ENCODE measurements at regions not wholly inside any gene's neighbourhood (a gene's known extent, or its start where the extent isn't known, plus 50 kb on each side); places are given as distances from the start of the nearest gene placed in this dataset.

DNA sequence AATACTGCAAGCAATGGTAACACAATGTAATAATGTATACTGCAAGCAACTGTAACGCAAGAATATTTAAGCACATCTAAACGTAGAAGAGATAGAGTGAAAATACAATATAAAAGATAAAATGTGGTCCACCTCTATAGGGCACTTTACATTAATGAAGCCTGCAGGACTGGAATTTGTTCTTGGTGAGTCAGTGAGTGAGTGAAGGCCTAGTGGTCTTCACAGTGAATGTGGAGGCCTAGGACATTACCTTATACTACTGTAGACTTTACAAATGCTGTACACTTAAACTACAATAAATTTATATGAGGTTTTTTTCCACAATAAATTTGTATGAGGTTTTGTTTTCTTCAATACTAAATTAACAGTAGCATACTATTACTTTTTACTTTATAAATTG is 287.4 kb upstream of the SNX7 start:
- DNase-seq: no peak

DNA sequence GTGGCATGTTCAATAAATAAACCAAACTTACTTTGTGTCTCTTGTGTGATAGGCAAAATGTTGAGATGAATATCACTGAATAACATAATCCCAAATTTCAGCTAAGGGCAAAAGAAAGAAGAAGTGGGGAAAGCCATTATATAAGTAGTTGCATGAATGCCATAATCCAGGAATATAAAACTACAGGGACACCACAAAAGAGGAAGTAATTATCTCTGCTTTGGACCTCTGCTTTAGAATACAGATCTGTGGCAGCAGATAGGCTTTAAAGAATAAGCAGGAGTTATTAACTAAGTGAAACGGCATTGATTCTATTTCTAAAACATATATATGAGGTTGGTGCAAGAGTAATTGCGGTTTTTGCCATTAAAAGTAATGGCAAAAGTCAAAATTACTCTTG is 288.5 kb upstream of the SNX7 start:
- no peak for DNase-seq

DNA sequence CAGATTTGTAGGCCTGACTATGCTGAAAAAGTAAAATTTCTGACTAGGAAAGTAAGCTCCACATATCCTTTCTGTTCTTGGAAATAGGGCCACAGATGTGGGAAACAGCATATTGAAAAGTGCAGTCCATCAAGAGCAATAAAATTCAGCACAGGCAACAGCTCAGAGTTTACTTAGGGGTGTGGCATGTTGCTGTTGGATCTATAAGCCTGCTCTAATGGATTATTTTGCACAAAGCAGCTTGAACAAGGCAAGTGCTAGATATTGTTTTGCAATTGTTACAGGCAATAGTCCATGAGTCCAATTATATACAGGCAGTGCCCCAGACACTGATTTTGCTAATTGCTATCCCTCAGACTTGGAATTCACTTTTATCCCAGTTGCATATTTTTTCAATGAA is 289.8 kb upstream of the SNX7 start:
- no peak for DNase-seq

DNA sequence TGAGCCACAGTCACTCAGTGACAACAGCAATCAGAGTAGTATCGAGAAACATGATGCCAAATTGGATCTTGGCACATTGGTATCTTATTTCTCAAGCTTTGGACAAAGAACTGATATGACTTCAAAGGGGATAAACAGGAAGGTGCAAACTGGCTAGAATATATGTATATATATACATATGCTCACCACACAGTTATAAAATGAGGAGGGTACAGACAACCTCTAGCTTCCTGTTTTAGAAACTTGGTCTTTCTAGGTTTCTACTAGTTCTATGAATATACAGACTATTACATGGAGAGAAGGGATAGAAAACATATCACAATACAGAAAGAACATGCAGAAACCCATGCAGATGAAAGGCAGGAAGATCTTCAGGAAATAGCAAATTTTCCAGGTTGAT is 292.1 kb upstream of the SNX7 start:
- DNase-seq: no peak

DNA sequence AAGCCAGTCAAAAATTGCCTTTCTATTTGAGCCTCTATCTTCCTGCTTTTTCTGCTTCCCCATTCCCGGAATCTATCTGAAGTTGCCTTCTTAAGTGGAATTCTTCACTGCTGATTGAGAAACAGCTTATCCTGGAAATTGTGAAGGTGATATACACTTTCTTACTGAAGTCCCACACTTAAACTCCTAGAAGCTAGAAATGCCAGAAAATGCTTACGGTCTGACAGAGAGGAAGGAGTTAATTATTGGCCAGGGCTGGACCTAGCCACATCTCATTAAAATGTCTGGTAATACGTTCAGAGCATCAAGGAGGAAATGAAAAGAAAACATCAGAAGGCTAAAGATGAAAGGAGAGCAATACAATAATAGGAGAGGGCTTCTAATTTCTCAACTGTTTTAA is 292.5 kb upstream of the SNX7 start:
- DNase-seq: no peak

DNA sequence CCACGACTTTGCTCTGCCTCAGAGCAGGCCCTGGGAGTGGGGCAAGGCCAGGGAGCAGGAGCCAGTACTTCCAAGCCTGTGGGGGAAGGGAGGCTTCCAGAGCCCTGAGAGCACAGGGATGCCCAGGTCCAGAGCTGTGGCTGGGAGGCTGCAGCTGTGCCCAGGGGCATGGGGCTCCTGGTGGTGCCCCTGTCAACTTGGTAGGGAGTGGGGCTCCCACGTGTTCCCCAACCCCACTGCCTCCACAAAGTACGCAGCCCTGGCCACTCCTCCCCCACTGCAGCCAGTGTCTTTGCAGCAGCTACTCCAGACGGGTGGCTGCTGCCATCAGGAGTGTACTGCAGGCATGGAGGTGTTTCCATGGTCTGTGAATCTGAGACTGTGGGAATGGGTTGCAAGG is 294.1 kb upstream of the SNX7 start:
- DNase-seq: no peak

DNA sequence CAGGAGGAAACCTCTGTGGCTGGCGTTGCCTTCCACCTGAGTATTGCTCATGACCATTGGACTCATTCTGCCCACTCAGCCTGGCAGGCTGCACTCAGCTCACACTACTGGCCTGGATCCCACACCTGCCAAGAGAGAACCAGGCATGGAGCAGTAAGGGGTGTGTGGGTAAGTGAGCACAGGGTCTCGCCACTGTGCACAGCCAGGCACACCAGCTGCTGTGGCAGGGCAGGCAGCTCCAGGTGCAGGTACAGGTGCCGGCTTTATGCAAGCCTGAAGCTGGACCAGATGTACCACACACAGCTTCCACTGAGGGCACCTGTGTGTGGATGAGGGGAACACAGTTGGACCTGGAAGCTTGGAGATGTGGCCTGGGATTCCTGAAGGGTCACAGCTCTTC is 295.2 kb upstream of the SNX7 start:
- no peak for DNase-seq

DNA sequence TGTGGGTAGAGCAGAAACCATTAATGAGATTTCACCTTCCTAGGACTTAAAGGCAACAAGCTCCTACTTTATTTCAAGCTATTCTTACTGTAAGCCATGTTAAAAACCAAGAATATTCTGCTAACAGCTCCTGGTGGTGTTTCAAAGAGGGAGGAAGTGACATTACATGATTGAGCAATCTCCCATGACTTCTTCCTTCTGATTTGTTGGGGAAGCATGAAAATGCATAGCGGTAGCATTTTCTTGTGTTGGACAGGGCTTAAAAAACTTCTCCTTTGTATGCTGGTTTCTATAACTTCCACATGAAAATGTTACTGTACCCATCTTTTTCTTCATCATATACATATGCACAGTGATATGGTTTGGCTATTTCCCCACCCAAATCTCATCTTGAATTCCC is 297.0 kb upstream of the SNX7 start:
- DNase-seq: no peak

DNA sequence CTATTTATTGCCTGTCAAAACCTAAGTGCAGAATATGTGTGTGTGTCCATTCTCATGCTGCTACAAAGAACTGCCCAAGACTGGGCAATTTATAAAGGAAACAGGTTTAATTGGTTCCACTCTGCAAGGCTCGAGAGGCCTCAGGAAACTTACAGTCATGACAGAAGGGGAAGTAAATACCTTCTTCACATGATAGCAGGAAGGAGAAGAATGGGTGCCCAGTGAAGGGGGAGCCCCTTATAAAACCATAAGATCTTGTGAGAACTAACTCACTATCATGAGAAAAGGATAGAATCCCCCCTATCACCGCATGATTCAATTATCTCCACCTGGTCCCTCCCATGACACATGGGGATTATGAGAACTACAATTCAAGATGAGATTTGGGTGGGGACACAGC is 300.7 kb upstream of the SNX7 start:
- no peak for DNase-seq

DNA sequence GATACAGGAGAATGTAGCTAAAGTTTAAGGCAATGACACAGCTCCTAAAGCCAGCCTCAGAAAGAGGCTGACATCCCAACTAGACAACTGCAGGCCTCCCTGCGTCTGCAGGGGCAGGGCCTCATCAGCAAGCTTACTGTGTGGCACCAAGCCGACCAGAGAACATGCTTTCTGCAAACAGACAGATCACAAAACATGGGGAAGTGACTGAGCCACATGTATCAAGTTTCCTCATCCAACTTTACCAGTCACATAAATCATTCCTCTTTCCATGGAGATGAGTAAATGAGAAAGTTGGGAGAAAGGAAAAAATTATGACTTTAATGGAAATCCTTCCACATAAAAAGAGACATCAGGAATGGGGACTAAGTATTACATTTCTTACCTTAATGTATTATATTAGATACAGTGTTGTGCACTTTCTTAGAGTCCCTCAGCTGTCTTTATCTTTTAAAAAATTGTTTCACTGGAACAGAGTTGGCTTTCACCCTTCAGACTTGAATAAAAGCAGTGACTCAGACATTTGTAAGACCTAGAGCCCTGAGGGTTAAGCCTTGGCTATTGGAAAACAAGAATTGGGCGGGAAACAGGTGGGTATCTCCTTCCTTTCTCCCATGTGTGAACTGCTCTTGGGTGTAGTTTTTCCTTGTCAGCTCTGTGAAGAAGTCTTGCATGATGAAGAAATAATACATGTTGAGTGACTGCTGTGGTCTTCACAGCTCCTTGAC is 305.7 kb upstream of the SNX7 start:
- no peak for DNase-seq

DNA sequence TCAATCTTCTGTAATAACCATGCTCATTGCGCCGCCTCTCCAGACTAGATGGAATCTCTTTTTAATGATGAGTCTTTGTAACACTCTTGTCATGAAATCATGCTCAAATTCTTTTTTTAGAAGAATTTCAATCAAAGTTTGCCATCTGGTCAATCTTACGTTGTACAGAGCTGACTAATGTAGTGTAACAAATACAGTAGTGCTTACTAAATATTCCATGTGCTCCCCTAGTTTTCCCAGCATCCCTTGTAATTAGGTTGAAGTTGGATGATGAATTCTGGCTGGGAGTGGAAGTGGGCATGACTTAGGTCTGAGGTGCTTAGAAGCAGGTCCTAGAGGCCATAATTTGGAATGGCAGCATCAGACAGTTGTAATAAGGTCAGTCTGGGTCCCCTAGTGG is 309.1 kb upstream of the SNX7 start:
- no peak for DNase-seq

DNA sequence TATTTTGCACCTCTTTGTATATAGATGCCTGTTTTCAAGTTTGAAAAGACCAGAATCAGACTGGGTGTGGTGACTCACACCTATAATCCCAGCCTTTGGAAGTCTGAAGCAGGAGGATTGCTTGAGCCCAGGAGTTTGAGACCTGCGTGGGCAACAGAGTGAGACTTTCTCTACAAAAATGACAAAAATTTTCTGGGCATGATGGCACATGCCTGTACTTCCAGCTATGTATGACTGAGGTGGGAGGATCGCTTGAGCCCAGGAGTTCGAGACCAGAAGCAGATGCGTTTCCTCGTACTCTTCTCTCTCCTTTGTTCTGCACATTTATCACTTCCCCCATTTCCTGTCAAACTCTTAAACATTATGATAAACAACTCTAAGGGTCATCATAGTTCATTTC is 310.0 kb upstream of the SNX7 start:
- DNase-seq: no peak

DNA sequence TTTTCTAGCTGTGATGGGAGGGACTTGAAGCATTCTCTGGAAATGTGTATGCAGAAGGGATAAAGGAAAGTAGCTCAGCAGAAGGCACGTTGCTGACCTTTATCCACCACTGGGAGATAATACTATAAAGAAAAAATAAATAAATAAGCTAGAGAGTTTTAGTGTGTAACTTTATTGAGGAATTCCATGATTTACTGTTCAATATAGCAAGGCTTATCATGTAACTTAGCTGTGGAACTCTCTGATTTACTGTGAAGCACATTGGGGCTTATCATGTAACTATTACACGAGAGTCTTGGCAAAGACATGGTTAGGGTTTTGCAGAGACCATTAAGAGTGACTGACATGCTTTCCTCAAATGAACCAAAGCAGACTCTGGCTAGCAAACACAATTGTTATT is 316.1 kb upstream of the SNX7 start:
- no peak for DNase-seq

DNA sequence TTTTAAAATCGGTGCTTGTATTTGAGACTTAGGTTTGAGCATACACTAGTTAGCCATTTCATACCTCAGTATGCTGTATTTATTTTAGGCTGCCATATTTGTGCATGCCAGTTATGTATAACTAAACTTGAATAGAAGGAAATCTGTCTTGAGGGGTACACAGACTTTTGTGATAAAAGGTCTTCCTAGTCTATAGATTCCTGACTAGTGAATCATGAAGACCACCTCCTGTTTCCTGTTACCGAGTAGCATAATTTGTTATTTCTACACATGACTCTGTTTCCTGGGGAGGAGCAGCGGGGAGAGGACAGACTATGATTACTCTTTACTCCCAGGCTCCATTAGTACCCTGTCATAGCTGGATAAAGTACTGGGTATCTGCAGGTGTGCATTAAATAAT is 316.8 kb upstream of the SNX7 start:
- no peak for DNase-seq

DNA sequence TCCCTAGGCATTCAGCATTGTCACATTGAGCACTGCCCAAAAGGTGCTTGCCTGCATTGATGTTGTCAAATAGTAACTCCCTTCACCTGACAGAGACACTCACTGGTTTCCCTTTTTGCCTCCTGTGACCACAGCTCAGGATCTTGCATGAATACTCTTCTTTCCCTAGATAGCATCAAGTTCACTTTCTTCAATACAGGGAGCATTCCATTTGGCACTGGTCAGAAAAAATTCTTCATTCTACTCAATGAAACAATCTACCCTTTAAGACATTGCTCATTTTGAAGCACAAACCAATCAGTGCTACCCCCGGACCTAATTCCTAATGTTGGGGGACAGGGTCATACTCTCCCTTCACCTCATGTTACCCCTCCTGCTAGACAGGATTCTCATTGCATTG is 319.0 kb upstream of the SNX7 start:
- no peak for DNase-seq

DNA sequence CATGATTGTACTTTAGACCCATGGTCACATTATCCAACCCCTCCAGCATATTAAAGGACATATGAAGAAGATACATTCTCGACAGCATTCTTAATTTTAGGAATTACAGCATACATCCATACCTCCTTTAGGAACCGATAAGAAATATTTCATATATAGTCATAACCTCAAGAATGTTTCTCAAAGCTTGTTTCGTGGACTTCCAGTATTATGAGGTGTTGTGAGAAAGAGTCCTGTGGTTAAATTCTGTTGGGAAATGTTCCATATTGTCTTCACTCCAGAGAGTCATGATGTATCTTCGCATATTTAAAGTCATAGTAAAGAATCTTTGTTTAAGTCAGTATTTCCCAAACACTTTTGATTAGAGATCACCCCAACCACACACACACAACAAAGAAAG is 321.0 kb upstream of the SNX7 start:
- no peak for DNase-seq

DNA sequence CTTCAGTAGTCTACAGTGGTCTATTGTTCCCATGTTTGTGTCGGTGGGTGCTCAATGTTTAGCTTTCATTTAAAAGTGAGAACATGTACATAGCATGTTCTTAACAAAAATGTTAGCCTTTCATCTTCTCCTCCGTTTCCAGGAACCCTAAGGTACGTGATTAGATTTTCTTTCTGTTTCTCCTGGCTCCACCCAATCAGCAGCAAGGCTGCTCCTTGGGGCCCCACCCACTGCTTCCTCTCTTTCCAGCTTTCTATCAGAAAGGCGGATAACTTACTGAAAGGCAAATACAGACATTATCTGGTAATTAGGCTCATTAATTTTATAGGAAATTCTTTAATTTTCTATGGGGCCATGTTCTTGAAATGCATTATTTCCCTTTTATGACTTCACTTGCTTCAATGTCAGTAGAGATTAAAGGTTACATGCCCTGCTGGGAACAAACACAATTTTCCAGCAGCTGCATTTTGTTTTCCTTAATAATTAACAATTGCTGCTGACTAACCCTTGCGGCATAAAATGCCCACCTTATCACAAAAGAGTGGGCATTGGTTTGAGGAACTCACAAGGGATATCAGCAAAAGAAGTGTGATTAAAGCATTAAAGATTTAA is 324.9 kb upstream of the SNX7 start:
- no peak for DNase-seq

DNA sequence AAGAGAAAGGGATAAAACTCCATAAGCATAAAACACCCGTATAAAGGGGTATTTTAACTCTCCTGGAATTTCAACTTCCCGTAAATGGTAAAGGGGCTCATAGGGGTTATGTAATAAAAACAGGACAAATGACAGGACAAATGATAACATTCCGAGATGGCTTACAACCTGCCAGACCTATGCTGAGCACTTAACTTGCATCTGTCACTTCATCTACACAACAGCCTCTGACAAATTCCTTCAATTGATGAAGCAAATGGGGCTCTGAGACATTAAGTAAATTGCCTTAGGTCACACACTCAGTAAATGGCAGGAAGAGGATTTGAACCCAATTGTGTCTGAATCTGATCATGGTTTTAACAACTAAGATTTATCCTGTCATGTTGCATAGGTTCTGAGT is 327.6 kb upstream of the SNX7 start:
- no peak for DNase-seq

DNA sequence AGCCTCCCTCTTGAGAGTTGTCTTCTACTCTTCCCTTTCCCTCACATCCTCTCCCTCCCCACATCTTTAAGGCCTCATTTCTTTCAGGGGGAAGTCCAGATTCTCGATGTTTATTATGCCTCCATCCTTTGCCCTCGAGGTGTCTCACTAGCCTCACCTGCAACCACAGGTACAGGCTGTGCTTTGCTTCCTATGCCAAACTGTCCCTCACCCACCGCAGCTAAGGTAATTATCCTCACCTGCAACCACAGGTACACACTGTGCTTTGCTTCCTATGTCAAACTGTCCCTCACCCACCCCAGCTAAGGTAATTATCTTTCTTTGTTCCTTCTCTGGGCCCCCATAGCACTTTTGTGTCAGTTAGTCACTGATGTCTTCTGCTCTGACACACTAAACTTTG is 328.1 kb upstream of the SNX7 start:
- no peak for DNase-seq

DNA sequence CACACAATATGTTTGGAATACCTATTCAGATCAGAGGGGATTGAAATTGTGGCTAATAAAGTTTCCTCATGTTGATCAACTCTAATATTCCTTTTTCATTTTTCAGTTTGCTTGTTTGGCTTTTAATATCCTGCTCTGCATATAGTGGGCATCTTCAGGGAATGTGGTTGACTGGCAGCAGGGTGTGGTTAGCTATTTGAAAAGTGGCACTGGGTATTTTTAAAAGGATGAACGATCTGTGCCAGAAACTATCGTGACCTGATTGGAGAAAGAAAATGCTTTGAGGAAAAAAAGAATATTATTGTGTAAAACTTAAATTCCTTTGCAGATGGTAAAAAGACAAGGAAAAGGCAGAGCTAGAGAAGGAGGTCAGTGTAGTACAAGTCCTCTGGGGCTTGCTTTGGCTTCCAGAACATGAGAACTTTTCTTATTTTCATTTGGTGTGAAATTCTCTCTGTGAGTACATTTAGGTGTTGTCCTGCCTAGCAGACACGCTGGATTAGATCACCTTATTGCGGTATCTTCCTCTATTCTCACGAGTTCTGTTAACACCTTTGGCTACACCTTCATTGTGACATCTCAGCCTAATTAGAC is 329.7 kb upstream of the SNX7 start:
- DNase-seq: no peak

DNA sequence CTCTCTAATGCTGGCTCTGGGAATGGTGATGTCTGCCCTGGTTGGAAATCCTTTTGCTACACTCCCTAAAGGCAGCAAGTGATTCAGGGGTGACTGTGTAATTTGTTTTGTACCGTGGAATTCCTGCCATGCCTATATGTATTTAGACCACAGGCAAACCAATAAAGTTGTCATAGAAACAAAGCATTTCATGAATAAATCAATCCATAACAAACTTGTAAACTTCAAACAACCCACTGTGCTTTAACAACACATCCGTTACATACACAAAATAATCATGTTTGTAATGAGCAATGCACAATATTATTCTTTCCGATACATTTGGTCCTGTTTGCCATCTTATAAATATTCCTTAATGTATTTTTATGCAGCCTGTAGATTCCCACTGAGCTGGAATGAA is 330.3 kb upstream of the SNX7 start:
- no peak for DNase-seq

DNA sequence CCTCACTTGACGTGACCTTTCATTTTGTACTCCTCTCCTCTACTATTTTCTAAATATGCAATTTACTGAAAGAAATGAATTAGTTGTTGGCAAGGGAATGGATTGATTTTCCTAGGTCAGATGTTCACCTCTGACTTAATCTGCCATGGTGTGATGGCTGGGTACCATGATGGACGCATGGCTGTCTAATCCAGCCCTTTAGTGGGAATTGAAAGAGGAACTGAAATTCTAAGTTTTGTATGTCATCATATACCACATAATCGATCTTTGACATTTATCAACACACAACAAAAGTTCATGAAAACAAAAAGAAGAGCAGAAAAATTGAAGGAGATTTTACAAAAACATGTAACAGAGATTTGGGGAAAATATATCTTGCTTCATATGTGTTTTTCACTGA is 331.3 kb upstream of the SNX7 start:
- no peak for DNase-seq

DNA sequence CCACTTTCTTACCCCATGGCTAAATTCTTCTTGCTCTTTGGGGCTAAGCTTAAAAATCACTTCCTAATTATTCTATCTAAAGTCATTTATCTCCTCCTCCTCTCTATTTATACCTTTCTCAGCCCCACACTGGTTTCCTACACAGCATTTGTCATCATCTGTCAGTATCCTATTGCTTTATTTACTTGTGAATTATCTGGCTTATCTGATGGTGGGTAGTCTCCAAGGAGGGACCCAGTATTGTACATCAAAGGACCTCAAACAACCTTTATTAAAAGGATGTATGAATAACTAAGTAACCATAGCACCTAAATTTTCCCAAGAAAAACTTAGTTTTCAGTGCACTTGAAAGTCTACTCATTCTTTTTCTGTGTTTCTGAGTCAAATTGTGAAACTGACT is 332.7 kb upstream of the SNX7 start:
- no peak for DNase-seq

DNA sequence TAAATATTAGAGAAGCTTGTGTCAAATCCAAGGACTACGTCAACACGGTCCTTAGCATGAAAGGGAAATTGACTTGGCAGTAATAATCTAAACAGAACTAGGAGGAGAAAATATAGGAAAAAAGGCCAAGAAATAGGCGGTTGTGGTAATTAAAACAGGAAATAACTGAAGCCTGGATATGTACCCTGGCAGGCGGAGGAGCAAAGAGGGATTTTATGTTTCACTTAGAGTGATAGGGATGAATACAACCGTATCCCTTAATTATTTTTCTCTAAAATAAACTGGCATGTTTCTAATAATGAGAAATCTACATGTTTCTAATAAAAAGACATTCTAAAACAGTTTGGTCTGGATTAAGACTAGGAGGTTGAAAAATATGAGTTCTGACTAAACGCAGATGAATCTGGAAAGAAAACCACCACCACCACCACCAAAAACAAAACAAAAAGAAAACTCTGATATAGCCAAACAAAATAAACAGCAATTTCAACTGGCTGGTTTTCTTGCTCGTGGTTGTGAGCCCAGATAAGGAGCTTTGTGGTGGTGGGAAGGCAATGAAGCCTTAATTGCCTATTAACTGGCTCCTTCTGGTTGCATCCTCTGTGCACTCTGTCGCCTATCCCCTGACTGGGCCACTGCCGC is 334.2 kb upstream of the SNX7 start:
- DNase-seq: no peak

All from stimulated activated CD4-positive, alpha-beta T cell treated with anti-CD3 and anti-CD28 coated beads, Interleukin-4, amount 100 ng/mL, for 1 hour (primary cell).